ENCODE measurements at regions not wholly inside any gene's neighbourhood (a gene's known extent, or its start where the extent isn't known, plus 50 kb on each side); places are given as distances from the start of the nearest gene placed in this dataset.
"Not testable (repeated sequence)": the region's sequence is repeated elsewhere in the genome, so short reads cannot be mapped to it uniquely, and the experiment has no call there.

DNA sequence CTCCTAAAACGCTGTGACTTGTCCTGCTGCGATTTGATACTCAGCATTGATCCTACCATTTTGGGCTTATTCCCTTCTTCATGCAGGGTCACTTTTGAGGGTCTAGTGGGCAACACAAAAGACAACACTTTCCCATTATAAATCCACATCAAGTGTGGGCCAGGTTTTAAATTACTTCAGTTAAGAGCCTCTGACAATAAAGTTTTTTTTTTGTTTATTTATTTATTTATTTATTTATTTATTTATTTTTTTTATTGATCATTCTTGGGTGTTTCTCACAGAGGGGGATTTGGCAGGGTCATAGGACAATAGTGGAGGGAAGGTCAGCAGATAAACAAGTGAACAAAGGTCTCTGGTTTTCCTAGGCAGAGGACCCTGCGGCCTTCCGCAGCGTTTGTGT lies 176.2 kb upstream of the FBXL17 start:
- H3K4me3 ChIP-seq (ENCODE audit: low read length); H3K36me3 ChIP-seq (ENCODE audit: control insufficient read depth in 2 of 3, insufficient read depth in 3 of 3, low read length in 3 of 3); H3K36me3 Mint-ChIP-seq; POLR2A ChIA-PET; DNase-seq; H3K4me1 ChIP-seq (ENCODE audit: control insufficient read depth in 2 of 2, insufficient read depth in 2 of 2, low read length in 2 of 2); H3K4me1 Mint-ChIP-seq; CTCF ChIA-PET; H3K9me3 Mint-ChIP-seq; ATAC-seq; intact Hi-C loops (cut with micrococcal nuclease); H3K27me3 ChIP-seq (ENCODE audit: control insufficient read depth in 2 of 2, insufficient read depth in 2 of 2, low read length in 2 of 2); H3K27ac ChIP-seq (ENCODE audit: low read depth, low read length); H3K9me3 ChIP-seq (ENCODE audit: control insufficient read depth in 2 of 3, low read length in 3 of 3); H3K27ac Mint-ChIP-seq; H3K27me3 Mint-ChIP-seq; H3K4me3 Mint-ChIP-seq: not testable (repeated sequence)

DNA sequence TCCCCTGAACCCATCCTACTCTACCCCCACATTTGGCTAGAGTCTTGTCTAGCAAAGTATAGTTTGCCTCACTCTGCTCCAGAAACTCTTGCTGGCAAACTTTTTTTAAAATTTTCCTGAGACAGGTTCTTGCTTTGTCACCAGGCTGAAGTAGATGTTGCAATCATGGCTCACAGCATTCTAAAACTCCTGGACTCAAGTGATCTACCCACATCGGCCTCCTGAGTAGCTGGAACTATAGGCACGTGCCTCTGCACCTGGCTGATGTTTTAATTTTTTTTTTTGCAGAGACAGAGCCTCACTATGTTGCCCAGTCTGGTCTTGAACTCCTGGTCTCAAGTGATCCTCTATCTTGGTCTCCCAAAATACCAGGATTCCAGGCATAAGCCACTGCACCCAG lies 175.8 kb upstream of the FBXL17 start:
- Histone ChIP-seq H3K36me3 (ENCODE audit: control insufficient read depth in 2 of 3, insufficient read depth in 3 of 3, low read length in 3 of 3) (no peaks in the 10 kb centered on the region), H3K4me3 (ENCODE audit: low read length) (no peak overlapping the region), H3K27me3 (ENCODE audit: control insufficient read depth in 2 of 2, insufficient read depth in 2 of 2, low read length in 2 of 2) (no peaks in the 10 kb centered on the region), H3K4me1 (ENCODE audit: control insufficient read depth in 2 of 2, insufficient read depth in 2 of 2, low read length in 2 of 2) (no peaks in the 10 kb centered on the region), H3K27ac (ENCODE audit: low read depth, low read length) (no peak overlapping the region), H3K9me3 (ENCODE audit: control insufficient read depth in 2 of 3, low read length in 3 of 3) (no peaks in the 10 kb centered on the region)
- intact Hi-C loops (cut with micrococcal nuclease), result no loop called here
- CTCF ChIA-PET, result no interaction called here
- Mint-ChIP-seq H3K27me3 (peaks cover 0 to 3% (median 0%) of the 10 kb centered on the region in 5 donors), H3K4me3 (no peak overlapping the region), H3K27ac (no peak overlapping the region), H3K9me3 (peaks cover 0 to 3% (median 0%) of the 10 kb centered on the region in 11 donors), H3K4me1 (no peaks in the 10 kb centered on the region), H3K36me3 (no peaks in the 10 kb centered on the region)
- DNase-seq, result no peak
- no peak for ATAC-seq
- POLR2A ChIA-PET, result no interaction called here

DNA sequence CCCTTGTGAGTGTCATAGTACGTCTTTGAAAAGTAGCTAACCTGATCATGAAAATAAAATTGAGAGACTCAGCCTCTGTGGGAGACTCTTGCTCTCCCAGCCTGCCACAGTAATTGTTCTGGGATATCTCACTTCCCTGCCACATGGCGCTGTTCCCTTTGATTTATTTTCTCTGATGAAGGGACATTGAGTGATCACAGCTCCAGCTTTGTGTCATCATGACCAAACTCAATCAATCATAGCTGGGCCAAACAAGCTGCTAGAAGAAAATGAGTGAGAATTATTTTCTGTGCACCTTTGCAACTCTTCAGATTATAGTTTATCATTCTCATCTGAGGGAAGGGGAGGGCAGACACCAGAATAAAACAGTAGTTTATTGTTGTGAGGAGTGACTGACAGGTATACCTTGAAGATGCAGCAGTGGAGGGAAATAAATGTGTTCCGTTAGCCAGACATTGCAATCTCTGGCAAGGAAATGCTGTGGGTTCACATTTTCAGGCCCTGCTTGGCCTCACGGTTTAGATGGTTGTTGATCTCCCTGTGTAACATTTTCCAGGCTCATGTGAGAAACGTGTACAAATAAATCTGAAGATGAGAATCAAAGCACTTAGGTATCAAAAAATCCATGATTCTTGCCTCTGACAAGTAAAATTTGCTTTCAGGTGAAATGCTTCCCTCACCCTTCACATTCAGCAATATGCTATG lies 174.7 kb upstream of the FBXL17 start:
- no peak overlapping the region for H3K27ac Mint-ChIP-seq
- H3K9me3 ChIP-seq (ENCODE audit: control insufficient read depth in 2 of 3, low read length in 3 of 3), result no peaks in the 10 kb centered on the region
- H3K36me3 ChIP-seq (ENCODE audit: control insufficient read depth in 2 of 3, insufficient read depth in 3 of 3, low read length in 3 of 3), result no peaks in the 10 kb centered on the region
- ChIA-PET CTCF (no interaction called here), POLR2A (no interaction called here)
- DNase-seq (no peak), ATAC-seq (no peak)
- no peaks in the 10 kb centered on the region for H3K4me1 ChIP-seq (ENCODE audit: control insufficient read depth in 2 of 2, insufficient read depth in 2 of 2, low read length in 2 of 2)
- no peaks in the 10 kb centered on the region for H3K36me3 Mint-ChIP-seq
- H3K4me3 Mint-ChIP-seq, result no peak overlapping the region
- H3K27me3 ChIP-seq (ENCODE audit: control insufficient read depth in 2 of 2, insufficient read depth in 2 of 2, low read length in 2 of 2), result no peaks in the 10 kb centered on the region
- peaks cover 0 to 3% (median 0%) of the 10 kb centered on the region in 5 donors for H3K27me3 Mint-ChIP-seq
- no peak overlapping the region for H3K27ac ChIP-seq (ENCODE audit: low read depth, low read length)
- H3K9me3 Mint-ChIP-seq, result peaks cover 0 to 3% (median 0%) of the 10 kb centered on the region in 11 donors
- no peaks in the 10 kb centered on the region for H3K4me1 Mint-ChIP-seq
- H3K4me3 ChIP-seq (ENCODE audit: low read length), result no peak overlapping the region
- intact Hi-C loops (cut with micrococcal nuclease), result no loop called here

DNA sequence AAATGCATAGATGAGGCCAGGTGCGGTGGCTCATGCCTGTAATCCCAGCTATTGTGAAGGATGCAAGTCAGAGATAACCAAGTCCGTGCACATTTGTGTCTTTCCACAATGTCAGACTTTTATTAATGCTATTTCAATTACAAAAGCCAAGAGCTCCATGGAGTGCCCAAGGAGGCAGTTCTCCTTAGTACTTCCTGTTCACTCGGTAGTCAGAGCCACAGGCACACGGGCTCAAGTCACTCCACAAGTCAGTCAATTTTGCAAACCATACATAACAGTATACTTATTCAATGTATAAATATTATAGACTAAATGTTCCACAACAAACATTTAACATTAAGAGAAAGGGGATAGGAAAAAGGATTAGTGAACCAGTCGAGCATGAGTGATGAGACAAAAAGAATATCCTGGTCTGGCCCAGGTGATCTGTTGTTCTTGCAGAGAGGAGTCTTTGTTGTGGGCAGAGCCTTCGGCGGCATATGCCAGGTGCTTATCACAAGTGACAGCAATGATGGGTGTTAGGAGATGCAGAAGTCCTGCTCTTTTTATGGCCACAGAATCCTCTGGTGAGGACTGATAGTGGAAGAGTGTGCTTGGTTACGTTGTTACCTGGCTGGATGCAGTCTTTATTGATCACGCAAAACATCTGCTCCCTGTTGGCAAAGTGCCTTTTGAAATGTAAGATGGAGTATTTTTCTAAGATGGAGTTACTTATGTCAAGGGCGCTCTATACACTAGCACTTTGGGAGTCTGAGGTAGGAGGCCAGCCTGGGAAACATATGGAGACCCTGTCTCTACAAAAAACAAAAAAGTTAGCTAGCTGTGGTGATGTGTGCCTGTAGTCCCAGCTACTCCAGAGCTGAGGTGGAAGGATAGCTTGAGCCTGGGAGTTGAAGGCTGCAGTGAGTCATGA lies 167.0 kb upstream of the FBXL17 start:
- no peak overlapping the region for H3K4me3 ChIP-seq (ENCODE audit: low read length)

DNA sequence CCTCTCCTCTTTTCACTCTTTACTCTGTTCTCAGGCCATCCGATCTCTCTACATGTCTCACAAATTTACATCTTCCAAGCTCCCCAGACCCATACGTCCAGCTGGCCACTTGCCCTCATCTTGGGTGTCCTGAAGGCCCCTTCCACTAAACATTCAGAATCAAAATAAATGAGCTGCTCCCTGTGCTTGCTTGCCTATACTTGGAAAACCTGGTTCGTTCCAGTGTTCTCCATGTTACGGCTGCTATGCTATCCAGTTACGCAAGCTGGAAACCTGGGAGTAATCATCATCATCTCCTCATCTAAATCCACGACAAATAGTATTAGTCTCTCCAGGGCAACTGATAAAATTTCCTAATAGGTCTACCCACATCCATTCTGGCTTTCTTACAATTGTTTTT lies 165.0 kb upstream of the FBXL17 start:
- H3K27me3 ChIP-seq (ENCODE audit: control insufficient read depth in 2 of 2, insufficient read depth in 2 of 2, low read length in 2 of 2), result no peaks in the 10 kb centered on the region
- no peaks in the 10 kb centered on the region for H3K4me1 ChIP-seq (ENCODE audit: control insufficient read depth in 2 of 2, insufficient read depth in 2 of 2, low read length in 2 of 2)
- no peak overlapping the region for H3K4me3 Mint-ChIP-seq
- H3K27ac ChIP-seq (ENCODE audit: low read depth, low read length), result no peak overlapping the region
- no peaks in the 10 kb centered on the region for H3K36me3 ChIP-seq (ENCODE audit: control insufficient read depth in 2 of 3, insufficient read depth in 3 of 3, low read length in 3 of 3)
- H3K4me3 ChIP-seq (ENCODE audit: low read length), result no peak overlapping the region
- no peak overlapping the region for H3K27ac Mint-ChIP-seq
- peaks cover 0 to 6% (median 0%) of the 10 kb centered on the region in 7 donors for H3K4me1 Mint-ChIP-seq
- CTCF ChIA-PET, result no interaction called here
- POLR2A ChIA-PET, result no interaction called here
- H3K36me3 Mint-ChIP-seq, result no peaks in the 10 kb centered on the region
- no peaks in the 10 kb centered on the region for H3K9me3 ChIP-seq (ENCODE audit: control insufficient read depth in 2 of 3, low read length in 3 of 3)
- DNase-seq (no peak), ATAC-seq (no peak)
- intact Hi-C loops (cut with micrococcal nuclease), result no loop called here
- H3K9me3 Mint-ChIP-seq, result peaks cover 0 to 1% (median 0%) of the 10 kb centered on the region in 11 donors
- peaks cover 0 to 31% (median 10%) of the 10 kb centered on the region in 5 donors for H3K27me3 Mint-ChIP-seq

More for the DNA sequence above, 167.0 kb upstream of the FBXL17 start:
- intact Hi-C loops (cut with micrococcal nuclease), result no loop called here
- no peak overlapping the region for H3K27ac Mint-ChIP-seq
- ATAC-seq (no peak), DNase-seq (no peak)
- ChIA-PET CTCF (no interaction called here), POLR2A (no interaction called here)
- H3K4me1 Mint-ChIP-seq, result peaks cover 0 to 6% (median 0%) of the 10 kb centered on the region in 7 donors
- peaks cover 0 to 31% (median 10%) of the 10 kb centered on the region in 5 donors for H3K27me3 Mint-ChIP-seq
- no peaks in the 10 kb centered on the region for H3K36me3 Mint-ChIP-seq
- H3K9me3 Mint-ChIP-seq, result no peaks in the 10 kb centered on the region
- H3K27me3 ChIP-seq (ENCODE audit: control insufficient read depth in 2 of 2, insufficient read depth in 2 of 2, low read length in 2 of 2), result no peaks in the 10 kb centered on the region
- no peaks in the 10 kb centered on the region for H3K36me3 ChIP-seq (ENCODE audit: control insufficient read depth in 2 of 3, insufficient read depth in 3 of 3, low read length in 3 of 3)
- H3K4me1 ChIP-seq (ENCODE audit: control insufficient read depth in 2 of 2, insufficient read depth in 2 of 2, low read length in 2 of 2), result no peaks in the 10 kb centered on the region
- no peaks in the 10 kb centered on the region for H3K9me3 ChIP-seq (ENCODE audit: control insufficient read depth in 2 of 3, low read length in 3 of 3)
- H3K27ac ChIP-seq (ENCODE audit: low read depth, low read length), result no peak overlapping the region
- H3K4me3 Mint-ChIP-seq, result no peak overlapping the region

DNA sequence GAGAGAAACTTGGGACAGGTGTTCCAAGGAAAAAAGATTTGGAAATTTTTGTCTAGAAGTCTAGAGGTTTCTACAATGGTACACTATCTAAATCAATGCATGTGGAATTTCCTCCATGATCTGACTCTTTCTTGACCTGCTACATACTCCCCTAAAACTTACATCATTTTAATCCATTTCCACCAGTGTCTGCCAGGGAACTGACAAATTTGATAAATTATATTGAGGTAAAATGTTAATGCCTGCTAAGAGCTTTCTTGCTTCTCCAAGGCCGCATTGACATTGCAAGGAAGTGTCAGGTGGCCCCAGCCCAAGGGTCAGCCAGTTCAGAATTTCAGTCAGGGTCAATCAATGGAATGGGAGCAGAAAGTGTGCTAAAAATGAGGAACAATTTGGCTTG lies 163.4 kb upstream of the FBXL17 start:
- ChIA-PET POLR2A (no interaction called here), CTCF (no interaction called here)
- H3K9me3 Mint-ChIP-seq, result peaks cover 0 to 1% (median 0%) of the 10 kb centered on the region in 11 donors
- intact Hi-C loops (cut with micrococcal nuclease), result no loop called here
- H3K27me3 Mint-ChIP-seq, result peaks cover 0 to 31% (median 10%) of the 10 kb centered on the region in 5 donors
- Histone ChIP-seq H3K9me3 (ENCODE audit: control insufficient read depth in 2 of 3, low read length in 3 of 3) (no peaks in the 10 kb centered on the region), H3K4me1 (ENCODE audit: control insufficient read depth in 2 of 2, insufficient read depth in 2 of 2, low read length in 2 of 2) (no peaks in the 10 kb centered on the region), H3K27ac (ENCODE audit: low read depth, low read length) (no peak overlapping the region), H3K36me3 (ENCODE audit: control insufficient read depth in 2 of 3, insufficient read depth in 3 of 3, low read length in 3 of 3) (no peaks in the 10 kb centered on the region), H3K4me3 (ENCODE audit: low read length) (no peak overlapping the region), H3K27me3 (ENCODE audit: control insufficient read depth in 2 of 2, insufficient read depth in 2 of 2, low read length in 2 of 2) (no peaks in the 10 kb centered on the region)
- H3K4me3 Mint-ChIP-seq, result no peak overlapping the region
- H3K36me3 Mint-ChIP-seq, result no peaks in the 10 kb centered on the region
- no peak overlapping the region for H3K27ac Mint-ChIP-seq
- DNase-seq, result no peak
- ATAC-seq, result no peak
- peaks cover 0 to 6% (median 0%) of the 10 kb centered on the region in 7 donors for H3K4me1 Mint-ChIP-seq
